ENCODE measurements at regions not wholly inside any gene's neighbourhood (a gene's known extent, or its start where the extent isn't known, plus 50 kb on each side); places are given as distances from the start of the nearest gene placed in this dataset.

- Histone ChIP-seq H3K36me3 (no peaks in the 10 kb centered on the region), H3K27ac (no peak overlapping the region), H3K4me1 (no peaks in the 10 kb centered on the region), H3K4me3 (replicated peaks in 1 of 3) (no peak overlapping the region), H3K9me3 (no peaks in the 10 kb centered on the region), H3K27me3 (no peaks in the 10 kb centered on the region)
- no peak for TF ChIP-seq POLR2A (IDR thresholded peaks at IDR 0.05)
- no peak for TF ChIP-seq CTCF (IDR thresholded peaks at IDR 0.05)
- 86 to 91% methylated on average over 1 of the region's 1 CpG for WGBS, 2 donors
- intact Hi-C loops (cut with DNase I), result no loop called here
- no peak for DNase-seq
Measured at GRCh38 chr5:100693481-100693880, 158.3 kb downstream of the FAM174A start.

- H3K9me3 ChIP-seq, result no peaks in the 10 kb centered on the region
Measured at GRCh38 chr5:100694100-100694499, 158.9 kb downstream of the FAM174A start.

GRCh38 chr5:100697970-100698369, 162.8 kb downstream of the FAM174A start:
- WGBS, 2 donors, result 80 to 92% methylated on average over 2 of the region's 2 CpGs

More at GRCh38 chr5:100694100-100694499, 158.9 kb downstream of the FAM174A start:
- no peak for TF ChIP-seq CTCF (IDR thresholded peaks at IDR 0.05)
- TF ChIP-seq POLR2A (IDR thresholded peaks at IDR 0.05), result no peak
- no peak for DNase-seq
- Histone ChIP-seq H3K36me3 (no peaks in the 10 kb centered on the region), H3K27me3 (no peaks in the 10 kb centered on the region), H3K4me3 (replicated peaks in 1 of 3) (no peak overlapping the region), H3K4me1 (no peaks in the 10 kb centered on the region), H3K27ac (no peak overlapping the region)
- intact Hi-C loops (cut with DNase I), result no loop called here
- 72 to 81% methylated on average over 4 of the region's 4 CpGs for WGBS, 2 donors

GRCh38 chr5:100706776-100707175, 171.6 kb downstream of the FAM174A start:
- Histone ChIP-seq H3K4me1 (peaks cover 2 to 9% of the 10 kb centered on the region in 2 donors), H3K9me3 (no peaks in the 10 kb centered on the region), H3K27me3 (no peaks in the 10 kb centered on the region), H3K4me3 (replicated peaks in 1 of 3) (no peak overlapping the region), H3K27ac (no peak overlapping the region), H3K36me3 (no peaks in the 10 kb centered on the region)
- intact Hi-C loops (cut with DNase I), result no loop called here
- peak in 3 of 6 experiments; percentile 30 to 40 (median 34) for TF ChIP-seq CTCF (IDR thresholded peaks at IDR 0.05)
- TF ChIP-seq POLR2A (IDR thresholded peaks at IDR 0.05), result no peak
- DNase-seq, result no peak
- 55 to 72% methylated on average over 1 of the region's 1 CpG for WGBS, 2 donors

More at GRCh38 chr5:100697970-100698369, 162.8 kb downstream of the FAM174A start:
- H3K4me1 ChIP-seq, result no peaks in the 10 kb centered on the region
- TF ChIP-seq POLR2A (IDR thresholded peaks at IDR 0.05), result no peak
- peak in 1 of 6 experiments; percentile 36 for TF ChIP-seq CTCF (IDR thresholded peaks at IDR 0.05)
- H3K4me3 ChIP-seq (replicated peaks in 1 of 3), result no peak overlapping the region
- no peak for DNase-seq
- H3K27me3 ChIP-seq, result no peaks in the 10 kb centered on the region
- no peaks in the 10 kb centered on the region for H3K36me3 ChIP-seq
- no peak overlapping the region for H3K27ac ChIP-seq
- intact Hi-C loops (cut with DNase I), result no loop called here
- no peaks in the 10 kb centered on the region for H3K9me3 ChIP-seq

- Histone ChIP-seq H3K36me3 (no peaks in the 10 kb centered on the region), H3K27ac (no peak overlapping the region), H3K4me3 (replicated peaks in 1 of 3) (no peak overlapping the region), H3K4me1 (peaks cover 2 to 9% of the 10 kb centered on the region in 2 donors), H3K27me3 (no peaks in the 10 kb centered on the region), H3K9me3 (no peaks in the 10 kb centered on the region)
- no peak for DNase-seq
- no peak for TF ChIP-seq POLR2A (IDR thresholded peaks at IDR 0.05)
- TF ChIP-seq CTCF (IDR thresholded peaks at IDR 0.05), result no peak
- intact Hi-C loops (cut with DNase I), result no loop called here
- WGBS, 2 donors, result 67 to 88% methylated on average over 1 of the region's 1 CpG
Measured at GRCh38 chr5:100708645-100709171, 173.5 kb downstream of the FAM174A start.
